Esophagus squamous epithelium (tissue), 4 donors: ENCODE measurements at regions not wholly inside any gene's neighbourhood (a gene's known extent, or its start where the extent isn't known, plus 50 kb on each side); places are given as distances from the start of the nearest gene placed in this dataset.

Experiments
- CTCF ChIP-seq, 6 experiments: fragments of 450-650 bp in 4 of 6; fragments of 200-600 bp in 2 of 6; sonication (generic) in 2 of 6; IDR thresholded peaks; one replicate each; pipeline ENCODE4 v1.5.1; 2016 to 2019; ENCODE audit warnings: antibody characterized with exemption in 6 of 6, mild to moderate bottlenecking in 4 of 6, moderate library complexity in 4 of 6
- POLR2A ChIP-seq, 4 donors: fragments of 450-650 bp; IDR thresholded peaks; one replicate each; pipeline ENCODE4 v1.6.1; 2017; ENCODE audit warnings: antibody characterized with exemption in 4 of 4, mild to moderate bottlenecking in 4 of 4, moderate library complexity in 3 of 4

- TF ChIP-seq CTCF (IDR thresholded peaks at IDR 0.05) (no peak), POLR2A (IDR thresholded peaks at IDR 0.05) (no peak)
These were observed 62.1 kb upstream of the NEBL start for GRCh38 chr10:20959242-20959641.
